ENCODE measurements at regions not wholly inside any gene's neighbourhood (a gene's known extent, or its start where the extent isn't known, plus 50 kb on each side); places are given as distances from the start of the nearest gene placed in this dataset.

- no peak overlapping the region for H2AFZ ChIP-seq (ENCODE audit: low read depth)
- TF ChIP-seq SIN3A (IDR thresholded peaks at IDR 0.05; ENCODE audit: borderline replicate concordance, low read depth, low read length) (no peak), FOSL2 (IDR thresholded peaks at IDR 0.05; ENCODE audit: borderline replicate concordance, low read depth) (no peak), FOXJ3 (CRISPR knock-in tag; IDR thresholded peaks at IDR 0.05) (no peak), MAX (IDR thresholded peaks at IDR 0.05; ENCODE audit: low read depth) (no peak), JUND (IDR thresholded peaks at IDR 0.05) (no peak), RXRA (IDR thresholded peaks at IDR 0.05; ENCODE audit: borderline replicate concordance, low read depth) (no peak), MXI1 (IDR thresholded peaks at IDR 0.05; ENCODE audit: low read depth, low read length) (no peak), USF1 (IDR thresholded peaks at IDR 0.05; ENCODE audit: borderline replicate concordance, low read depth) (no peak), EZH2phosphoT487 (IDR thresholded peaks at IDR 0.05; ENCODE audit: borderline replicate concordance, low read depth) (no peak), YY1 (IDR thresholded peaks at IDR 0.05; ENCODE audit: low read depth) (no peak), NRF1 (IDR thresholded peaks at IDR 0.05; ENCODE audit: low read depth, low read length) (no peak)
- TF ChIP-seq, protein P1, sequence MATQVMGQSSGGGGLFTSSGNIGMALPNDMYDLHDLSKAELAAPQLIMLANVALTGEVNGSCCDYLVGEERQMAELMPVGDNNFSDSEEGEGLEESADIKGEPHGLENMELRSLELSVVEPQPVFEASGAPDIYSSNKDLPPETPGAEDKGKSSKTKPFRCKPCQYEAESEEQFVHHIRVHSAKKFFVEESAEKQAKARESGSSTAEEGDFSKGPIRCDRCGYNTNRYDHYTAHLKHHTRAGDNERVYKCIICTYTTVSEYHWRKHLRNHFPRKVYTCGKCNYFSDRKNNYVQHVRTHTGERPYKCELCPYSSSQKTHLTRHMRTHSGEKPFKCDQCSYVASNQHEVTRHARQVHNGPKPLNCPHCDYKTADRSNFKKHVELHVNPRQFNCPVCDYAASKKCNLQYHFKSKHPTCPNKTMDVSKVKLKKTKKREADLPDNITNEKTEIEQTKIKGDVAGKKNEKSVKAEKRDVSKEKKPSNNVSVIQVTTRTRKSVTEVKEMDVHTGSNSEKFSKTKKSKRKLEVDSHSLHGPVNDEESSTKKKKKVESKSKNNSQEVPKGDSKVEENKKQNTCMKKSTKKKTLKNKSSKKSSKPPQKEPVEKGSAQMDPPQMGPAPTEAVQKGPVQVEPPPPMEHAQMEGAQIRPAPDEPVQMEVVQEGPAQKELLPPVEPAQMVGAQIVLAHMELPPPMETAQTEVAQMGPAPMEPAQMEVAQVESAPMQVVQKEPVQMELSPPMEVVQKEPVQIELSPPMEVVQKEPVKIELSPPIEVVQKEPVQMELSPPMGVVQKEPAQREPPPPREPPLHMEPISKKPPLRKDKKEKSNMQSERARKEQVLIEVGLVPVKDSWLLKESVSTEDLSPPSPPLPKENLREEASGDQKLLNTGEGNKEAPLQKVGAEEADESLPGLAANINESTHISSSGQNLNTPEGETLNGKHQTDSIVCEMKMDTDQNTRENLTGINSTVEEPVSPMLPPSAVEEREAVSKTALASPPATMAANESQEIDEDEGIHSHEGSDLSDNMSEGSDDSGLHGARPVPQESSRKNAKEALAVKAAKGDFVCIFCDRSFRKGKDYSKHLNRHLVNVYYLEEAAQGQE (IDR thresholded peaks at IDR 0.05; ENCODE audit: low read depth, low read length), result no peak
- H3K79me2 ChIP-seq (ENCODE audit: insufficient read depth), result no peaks in the 10 kb centered on the region
- no peak for DNase-seq
- no peaks in the 10 kb centered on the region for H4K20me1 ChIP-seq (ENCODE audit: insufficient read depth)
- H3K36me3 ChIP-seq (replicated peaks in 1 of 2; ENCODE audit: control insufficient read depth in 1 of 2, insufficient read depth in 2 of 2, low read length in 1 of 2), result no peaks in the 10 kb centered on the region
- H3K9ac ChIP-seq, result no peak overlapping the region
- no peaks in the 10 kb centered on the region for H3K4me1 ChIP-seq (ENCODE audit: control insufficient read depth in 1 of 2, insufficient read depth in 2 of 2, low read depth in 1 of 2, low read length in 1 of 2)
- H3K9me2 ChIP-seq, result no peaks in the 10 kb centered on the region
- CTCF ChIA-PET, result interaction anchor here (1.5 kb wide), 1 partner anchor 432 kb away, joined by 3 read pairs; no protein-coding TSS in a partner anchor
- no peaks in the 10 kb centered on the region for H3F3A ChIP-seq (replicated peaks; ENCODE audit: insufficient read depth)
- no peak overlapping the region for H3K4me2 ChIP-seq
- no peaks in the 10 kb centered on the region for H3K27me3 ChIP-seq (ENCODE audit: insufficient read depth)
- H3K4me3 ChIP-seq (ENCODE audit: low read depth in 2 of 2, low read length in 1 of 2), result no peak overlapping the region
- H3K27ac ChIP-seq (ENCODE audit: low read depth in 2 of 2, low read length in 1 of 2), result no peak overlapping the region
- no peaks in the 10 kb centered on the region for H3K9me3 ChIP-seq
- POLR2A ChIA-PET, result no interaction called here
- 5% methylated on average over 2 of the region's 2 CpGs for WGBS (ENCODE audit: low lambda C conversion rate)
These were observed 863.8 kb upstream of the ZWINT start for GRCh38 chr10:57224811-57225210.

DNA sequence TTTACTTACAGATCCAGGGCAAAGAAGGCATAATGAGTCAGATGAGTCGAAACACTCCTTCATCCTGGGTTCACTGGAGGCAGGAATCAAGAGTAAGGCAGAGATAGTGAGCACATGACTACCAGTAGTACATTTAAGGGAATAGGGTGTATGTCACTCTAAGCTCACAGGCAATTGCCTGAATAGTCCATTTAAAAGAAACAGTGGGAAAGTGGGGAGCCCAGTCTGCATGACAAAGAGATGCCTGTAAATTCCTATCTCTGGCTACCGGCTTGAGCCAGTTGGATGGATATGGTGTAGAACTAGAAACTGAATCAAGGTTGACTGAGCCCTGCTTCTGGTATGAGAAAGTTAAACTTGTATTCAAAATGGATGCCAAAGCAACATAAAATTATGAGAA is 861.5 kb upstream of the ZWINT start:
- WGBS (ENCODE audit: low lambda C conversion rate), result 25% methylated on average over 2 of the region's 2 CpGs
- CTCF ChIA-PET, result no interaction called here
- no peak overlapping the region for H3K9ac ChIP-seq
- H2AFZ ChIP-seq (ENCODE audit: low read depth), result no peak overlapping the region
- H3K9me3 ChIP-seq, result no peaks in the 10 kb centered on the region
- H3K4me2 ChIP-seq, result no peak overlapping the region
- no peaks in the 10 kb centered on the region for H4K20me1 ChIP-seq (ENCODE audit: insufficient read depth)
- H3K79me2 ChIP-seq (ENCODE audit: insufficient read depth), result no peaks in the 10 kb centered on the region
- no peaks in the 10 kb centered on the region for H3K36me3 ChIP-seq (replicated peaks in 1 of 2; ENCODE audit: control insufficient read depth in 1 of 2, insufficient read depth in 2 of 2, low read length in 1 of 2)
- DNase-seq, result no peak
- H3K4me3 ChIP-seq (ENCODE audit: low read depth in 2 of 2, low read length in 1 of 2), result no peak overlapping the region
- H3K27me3 ChIP-seq (ENCODE audit: insufficient read depth), result no peaks in the 10 kb centered on the region
- no peaks in the 10 kb centered on the region for H3F3A ChIP-seq (replicated peaks; ENCODE audit: insufficient read depth)
- POLR2A ChIA-PET, result no interaction called here
- H3K27ac ChIP-seq (ENCODE audit: low read depth in 2 of 2, low read length in 1 of 2), result no peak overlapping the region
- no peaks in the 10 kb centered on the region for H3K4me1 ChIP-seq (ENCODE audit: control insufficient read depth in 1 of 2, insufficient read depth in 2 of 2, low read depth in 1 of 2, low read length in 1 of 2)
- H3K9me2 ChIP-seq, result no peaks in the 10 kb centered on the region
- TF ChIP-seq ZBTB33 (IDR thresholded peaks at IDR 0.05; ENCODE audit: borderline replicate concordance, low read depth) (no peak), EP300 (IDR thresholded peaks at IDR 0.05; ENCODE audit: borderline replicate concordance in 1 of 2, low read depth in 1 of 2, low read length in 1 of 2) (no peak), RFX5 (IDR thresholded peaks at IDR 0.05; ENCODE audit: low read length) (no peak), POLR2AphosphoS5 (IDR thresholded peaks at IDR 0.05; ENCODE audit: low read depth, low read length) (no peak), EZH2phosphoT487 (IDR thresholded peaks at IDR 0.05; ENCODE audit: borderline replicate concordance, low read depth) (no peak), FOXM1 (IDR thresholded peaks at IDR 0.05; ENCODE audit: low read depth) (no peak), USF2 (IDR thresholded peaks at IDR 0.05; ENCODE audit: borderline replicate concordance, low read depth, low read length) (no peak)
- TF ChIP-seq, protein P2, sequence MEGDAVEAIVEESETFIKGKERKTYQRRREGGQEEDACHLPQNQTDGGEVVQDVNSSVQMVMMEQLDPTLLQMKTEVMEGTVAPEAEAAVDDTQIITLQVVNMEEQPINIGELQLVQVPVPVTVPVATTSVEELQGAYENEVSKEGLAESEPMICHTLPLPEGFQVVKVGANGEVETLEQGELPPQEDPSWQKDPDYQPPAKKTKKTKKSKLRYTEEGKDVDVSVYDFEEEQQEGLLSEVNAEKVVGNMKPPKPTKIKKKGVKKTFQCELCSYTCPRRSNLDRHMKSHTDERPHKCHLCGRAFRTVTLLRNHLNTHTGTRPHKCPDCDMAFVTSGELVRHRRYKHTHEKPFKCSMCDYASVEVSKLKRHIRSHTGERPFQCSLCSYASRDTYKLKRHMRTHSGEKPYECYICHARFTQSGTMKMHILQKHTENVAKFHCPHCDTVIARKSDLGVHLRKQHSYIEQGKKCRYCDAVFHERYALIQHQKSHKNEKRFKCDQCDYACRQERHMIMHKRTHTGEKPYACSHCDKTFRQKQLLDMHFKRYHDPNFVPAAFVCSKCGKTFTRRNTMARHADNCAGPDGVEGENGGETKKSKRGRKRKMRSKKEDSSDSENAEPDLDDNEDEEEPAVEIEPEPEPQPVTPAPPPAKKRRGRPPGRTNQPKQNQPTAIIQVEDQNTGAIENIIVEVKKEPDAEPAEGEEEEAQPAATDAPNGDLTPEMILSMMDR (IDR thresholded peaks at IDR 0.05), result no peak
